Gastrocnemius medialis (tissue), 4 donors: ENCODE measurements at regions not wholly inside any gene's neighbourhood (a gene's known extent, or its start where the extent isn't known, plus 50 kb on each side); places are given as distances from the start of the nearest gene placed in this dataset.

Experiments
- ATAC-seq, 2 donors: fragments of 150-250 bp; one replicate each; pipeline ENCODE4 v1.9.1; 2016
- DNase-seq, 2 donors: peaks; one replicate each; pipeline ENCODE4 v3.0.0-alpha.2; 2019
- H3K27ac ChIP-seq, 4 donors: fragments of 200-600 bp; sonication (generic); 1 replicate in 1 of 4; 2 replicates in 3 of 4; pipeline ENCODE4 v1.5.1; 2016 to 2018; ENCODE audit warnings: mild to moderate bottlenecking in 2 of 4, moderate library complexity in 1 of 4
- H3K27me3 ChIP-seq, 3 donors: fragments of 200-600 bp; sonication (generic) in 2 of 3; 1 replicate in 1 of 3; 2 replicates in 2 of 3; pipeline versions ENCODE4 v1.5.1 to v1.6.0; 2016 to 2019; ENCODE audit warnings: mild to moderate bottlenecking in 1 of 3, moderate library complexity in 1 of 3
- H3K36me3 ChIP-seq, 2 donors: fragments of 200-600 bp; sonication (generic) in 1 of 2; one replicate each; pipeline ENCODE4 v1.5.1; 2017 to 2018
- H3K4me1 ChIP-seq, 2 donors: fragments of 200-600 bp; sonication (generic) in 1 of 2; one replicate each; pipeline ENCODE4 v1.5.1; 2016 to 2017; ENCODE audit warnings: mild to moderate bottlenecking in 2 of 2
- H3K4me3 ChIP-seq, 4 donors: fragments of 200-600 bp; sonication (generic) in 3 of 4; 1 replicate in 1 of 4; 2 replicates in 3 of 4; pipeline ENCODE4 v1.5.1; 2016 to 2019; ENCODE audit warnings: mild to moderate bottlenecking in 2 of 4
- H3K9me3 ChIP-seq, 3 donors: fragments of 200-600 bp; sonication (generic) in 2 of 3; 1 replicate in 1 of 3; 2 replicates in 2 of 3; pipeline ENCODE4 v1.5.1; 2016 to 2019
- CTCF ChIP-seq, 5 experiments: fragments of 450-650 bp in 3 of 5; fragments of 200-600 bp in 2 of 5; sonication (generic) in 2 of 5; IDR thresholded peaks in 4 of 5; conservative IDR thresholded peaks in 1 of 5; 1 replicate in 4 of 5; 2 replicates in 1 of 5; pipeline ENCODE4 v1.5.1; 2016 to 2019; ENCODE audit warnings: antibody characterized with exemption in 5 of 5, mild to moderate bottlenecking in 3 of 5, moderate library complexity in 3 of 5
- POLR2A ChIP-seq, 2 donors: fragments of 450-650 bp; IDR thresholded peaks; one replicate each; pipeline ENCODE4 v1.6.1; 2017; ENCODE audit warnings: antibody characterized with exemption in 2 of 2, mild to moderate bottlenecking in 2 of 2, moderate library complexity in 2 of 2
- in situ Hi-C, 4 donors: fragments of 200-750 bp; cut with MboI; loops; one replicate each; pipeline versions ENCODE4 v1.15.0 to v1.8.0; 2017; ENCODE audit warnings: low sequenced_read_pairs in 4 of 4
- intact Hi-C: fragments of 100-400 bp; cut with DNase I; formaldehyde crosslinking; loops from one replicate; pipeline ENCODE4 v1.15.1; 2023; ENCODE audit warnings: low total_unique reads

GRCh38 chr14:89700801-89701200 lies 253.7 kb downstream of the EFCAB11 start:
- H3K4me3 ChIP-seq, result peak overlapping the region; percentile 61 to 74 (median 68)
- H3K27ac ChIP-seq, result peak overlapping the region in 1 of 4 donors; percentile 27
- peaks cover 12 to 17% of the 10 kb centered on the region in 2 donors for H3K4me1 ChIP-seq
- ATAC-seq, result no peak
- no peaks in the 10 kb centered on the region for H3K36me3 ChIP-seq
- DNase-seq, result no peak
- intact Hi-C loops, result loop anchor here (5.0 to 10.0 kb wide), 3 partner anchors 38 to 94 kb away; no protein-coding TSS in a partner anchor
- H3K27me3 ChIP-seq, result no peaks in the 10 kb centered on the region
- in situ Hi-C loops, result no loop called here
- TF ChIP-seq CTCF (IDR thresholded peaks at IDR 0.05 in 4 of 5, conservative IDR thresholded peaks at IDR 0.05 in 1 of 5), result no peak
- no peak for TF ChIP-seq POLR2A (IDR thresholded peaks at IDR 0.05)
- H3K9me3 ChIP-seq, result no peaks in the 10 kb centered on the region

DNA sequence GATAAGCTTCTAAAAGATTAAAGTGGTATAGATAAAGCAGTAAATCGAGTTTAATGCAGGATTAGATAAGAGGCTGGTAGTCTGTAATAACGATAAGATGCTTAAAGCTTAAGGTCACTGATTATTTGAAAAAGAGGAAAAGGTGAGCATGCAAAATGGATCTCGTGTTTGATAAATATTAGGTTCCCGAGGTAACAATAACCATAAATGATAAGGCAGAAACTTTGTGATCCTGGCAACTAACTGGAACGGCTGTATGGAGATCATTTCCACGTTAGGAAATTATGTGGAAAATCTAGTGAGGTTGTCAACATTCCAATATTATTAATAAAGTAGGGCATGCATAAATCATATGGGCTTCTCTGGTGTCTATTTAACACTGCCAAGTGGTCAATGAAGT lies 255.5 kb downstream of the EFCAB11 start:
- H3K4me1 ChIP-seq, result peaks cover 12 to 17% of the 10 kb centered on the region in 2 donors
- no peaks in the 10 kb centered on the region for H3K27me3 ChIP-seq
- H3K36me3 ChIP-seq, result no peaks in the 10 kb centered on the region
- intact Hi-C loops, result no loop called here
- H3K9me3 ChIP-seq, result no peaks in the 10 kb centered on the region
- in situ Hi-C loops, result no loop called here
- no peak overlapping the region for H3K4me3 ChIP-seq
- no peak for DNase-seq
- ATAC-seq, result no peak
- no peak for TF ChIP-seq CTCF (IDR thresholded peaks at IDR 0.05 in 4 of 5, conservative IDR thresholded peaks at IDR 0.05 in 1 of 5)
- no peak for TF ChIP-seq POLR2A (IDR thresholded peaks at IDR 0.05)
- no peak overlapping the region for H3K27ac ChIP-seq

GRCh38 chr14:89697281-89698060 lies 257.1 kb downstream of the EFCAB11 start:
- H3K27me3 ChIP-seq, result no peaks in the 10 kb centered on the region
- intact Hi-C loops (no loop called here), in situ Hi-C loops (no loop called here)
- no peak overlapping the region for H3K27ac ChIP-seq
- TF ChIP-seq CTCF (IDR thresholded peaks at IDR 0.05 in 4 of 5, conservative IDR thresholded peaks at IDR 0.05 in 1 of 5) (no peak), POLR2A (IDR thresholded peaks at IDR 0.05) (no peak)
- no peak overlapping the region for H3K4me3 ChIP-seq
- H3K9me3 ChIP-seq, result no peaks in the 10 kb centered on the region
- no peaks in the 10 kb centered on the region for H3K36me3 ChIP-seq
- DNase-seq, result no peak
- no peak for ATAC-seq
- H3K4me1 ChIP-seq, result peaks cover 12 to 14% of the 10 kb centered on the region in 2 donors

DNA sequence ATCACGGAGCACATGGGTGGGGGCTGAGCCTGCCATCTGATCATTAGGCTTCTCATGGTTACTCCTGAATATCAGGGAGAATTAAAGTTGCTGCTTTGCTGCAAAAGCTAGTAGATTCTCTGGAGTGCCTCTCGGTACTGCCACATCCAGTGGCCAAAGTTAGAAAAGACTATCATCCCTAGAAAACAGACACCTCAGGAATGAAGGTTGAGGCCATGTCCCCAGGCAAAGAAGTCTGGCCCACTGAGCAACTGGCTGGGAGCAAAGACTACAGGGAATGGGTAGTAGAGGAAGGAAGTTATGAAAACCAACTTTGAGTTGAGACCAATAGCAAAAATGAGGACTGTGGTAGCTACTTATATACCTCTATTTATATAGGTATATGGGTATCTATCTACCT lies 258.7 kb downstream of the EFCAB11 start:
- intact Hi-C loops, result no loop called here

More for the DNA sequence above, 258.7 kb downstream of the EFCAB11 start:
- Histone ChIP-seq H3K36me3 (no peaks in the 10 kb centered on the region), H3K4me1 (peaks cover 2 to 3% of the 10 kb centered on the region in 2 donors), H3K9me3 (no peaks in the 10 kb centered on the region), H3K4me3 (no peak overlapping the region), H3K27me3 (no peaks in the 10 kb centered on the region), H3K27ac (no peak overlapping the region)
- no peak for ATAC-seq
- no peak for TF ChIP-seq POLR2A (IDR thresholded peaks at IDR 0.05)
- TF ChIP-seq CTCF (IDR thresholded peaks at IDR 0.05 in 4 of 5, conservative IDR thresholded peaks at IDR 0.05 in 1 of 5), result no peak
- in situ Hi-C loops, result no loop called here
- no peak for DNase-seq
